ENCODE measurements at regions not wholly inside any gene's neighbourhood (a gene's known extent, or its start where the extent isn't known, plus 50 kb on each side); places are given as distances from the start of the nearest gene placed in this dataset.

DNA sequence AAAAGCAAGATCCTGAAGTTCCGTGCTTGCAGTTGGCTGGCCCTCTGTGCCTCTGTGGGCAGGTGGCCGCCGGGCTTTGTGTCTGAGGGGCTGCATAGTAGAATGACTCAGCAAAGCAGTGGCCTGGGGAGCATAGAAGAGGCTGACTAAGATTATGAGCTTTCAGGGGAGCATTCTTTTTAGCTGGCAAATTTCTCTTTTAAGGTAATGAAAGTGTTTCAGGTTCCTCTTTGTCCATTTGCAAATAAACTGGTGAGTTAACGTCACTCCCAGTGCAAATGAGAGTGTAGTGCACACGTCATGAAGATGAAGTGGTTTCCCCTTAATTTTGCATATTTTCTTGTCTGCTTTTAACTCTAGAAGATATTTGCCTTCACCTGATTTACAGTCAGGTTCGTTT lies 98.6 kb downstream of the BCL2L11 start:
- no peak for DNase-seq (ENCODE audit: low read depth)

DNA sequence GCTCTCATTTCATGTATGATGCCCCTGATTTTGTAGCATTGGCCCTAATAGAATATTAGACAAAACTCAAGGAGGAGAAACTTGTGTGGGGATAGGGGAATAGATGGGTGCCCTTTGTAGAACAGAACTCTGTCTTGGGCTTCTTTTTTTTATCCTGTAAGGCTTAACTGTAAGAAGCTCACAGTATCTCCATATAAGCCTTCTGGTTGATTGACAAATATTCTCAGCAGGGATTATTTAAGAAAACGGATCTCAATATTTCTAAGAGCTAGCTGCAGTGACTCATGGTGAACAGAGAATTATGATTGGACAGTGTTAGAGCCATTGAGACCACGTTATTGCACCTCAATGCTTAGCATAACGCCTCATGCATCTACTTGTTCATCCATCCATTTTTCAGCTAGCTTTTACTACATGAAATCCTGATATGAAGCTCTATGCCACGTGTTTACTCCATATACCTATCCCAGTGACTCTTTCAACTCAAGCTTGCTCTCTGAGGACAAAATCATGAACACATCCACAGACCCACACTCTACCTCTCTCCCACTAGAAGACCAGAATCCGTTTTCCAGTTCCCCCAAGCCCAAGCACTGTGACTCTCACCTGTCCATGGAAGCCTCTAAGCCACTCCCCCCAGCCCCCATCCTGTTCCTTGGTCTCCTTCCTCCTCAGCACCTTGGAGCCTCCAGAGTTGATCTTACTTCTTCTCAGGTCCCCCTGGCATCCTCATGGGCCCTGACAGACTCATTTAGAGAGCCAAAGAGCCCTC lies 99.2 kb downstream of the BCL2L11 start:
- no peak for DNase-seq (ENCODE audit: low read depth)

GRCh38 chr2:111220962-111221361 lies 100.2 kb downstream of the BCL2L11 start:
- DNase-seq (ENCODE audit: low read depth) = no peak

DNA sequence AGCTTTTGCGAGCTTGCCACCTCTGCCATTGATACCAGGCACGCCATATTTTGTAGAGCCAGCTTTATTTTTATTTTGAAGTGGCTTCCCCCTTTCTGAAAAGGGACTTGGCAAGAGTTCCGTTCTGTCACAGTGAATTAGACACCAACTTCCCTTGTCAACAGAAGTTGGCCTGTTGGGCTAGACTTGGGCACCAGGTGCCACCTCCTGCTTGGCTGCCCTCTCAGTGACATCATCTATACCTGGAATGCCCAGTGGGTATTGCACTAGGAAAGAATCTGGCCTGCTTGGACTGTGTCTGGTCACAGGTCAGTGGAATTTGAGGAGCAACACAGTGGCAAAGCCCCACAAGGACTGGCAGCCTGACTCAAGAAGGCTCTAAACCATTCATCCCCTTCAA lies 101.0 kb downstream of the BCL2L11 start:
- DNase-seq (ENCODE audit: low read depth) = no peak

DNA sequence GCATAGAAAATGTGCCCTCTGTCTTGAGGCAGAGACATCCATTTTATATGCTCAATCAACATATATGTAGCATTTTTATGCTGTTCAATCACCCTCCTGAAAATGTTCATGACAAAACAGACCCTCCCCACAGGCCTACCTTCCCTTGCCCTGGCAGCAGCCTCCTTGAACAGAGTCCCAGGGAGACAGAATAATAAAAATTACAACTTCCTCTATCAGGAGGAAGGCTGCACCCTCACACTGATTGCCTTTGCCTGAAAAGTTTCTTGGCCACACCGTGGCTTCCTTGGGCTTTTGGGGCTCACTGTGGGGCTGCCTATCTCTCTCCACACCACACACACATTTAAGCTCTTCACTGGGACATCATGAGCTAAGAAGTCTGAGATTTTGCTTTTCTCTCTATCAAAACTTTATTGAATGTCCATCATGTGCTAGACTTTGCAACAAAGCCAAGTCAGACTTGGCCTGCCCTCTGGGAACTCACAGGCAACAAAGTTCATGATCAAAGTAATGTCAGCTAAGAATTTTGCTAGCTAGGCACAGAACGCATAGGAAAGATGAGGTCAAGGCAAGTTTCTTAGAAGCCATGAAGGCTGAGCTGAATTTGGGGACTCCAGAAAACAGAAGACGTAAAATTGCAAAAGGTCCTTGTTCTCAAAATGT lies 101.6 kb downstream of the BCL2L11 start:
- no peak for DNase-seq (ENCODE audit: low read depth)

GRCh38 chr2:111225856-111226255 lies 105.1 kb downstream of the BCL2L11 start:
- no peak for DNase-seq (ENCODE audit: low read depth)

DNA sequence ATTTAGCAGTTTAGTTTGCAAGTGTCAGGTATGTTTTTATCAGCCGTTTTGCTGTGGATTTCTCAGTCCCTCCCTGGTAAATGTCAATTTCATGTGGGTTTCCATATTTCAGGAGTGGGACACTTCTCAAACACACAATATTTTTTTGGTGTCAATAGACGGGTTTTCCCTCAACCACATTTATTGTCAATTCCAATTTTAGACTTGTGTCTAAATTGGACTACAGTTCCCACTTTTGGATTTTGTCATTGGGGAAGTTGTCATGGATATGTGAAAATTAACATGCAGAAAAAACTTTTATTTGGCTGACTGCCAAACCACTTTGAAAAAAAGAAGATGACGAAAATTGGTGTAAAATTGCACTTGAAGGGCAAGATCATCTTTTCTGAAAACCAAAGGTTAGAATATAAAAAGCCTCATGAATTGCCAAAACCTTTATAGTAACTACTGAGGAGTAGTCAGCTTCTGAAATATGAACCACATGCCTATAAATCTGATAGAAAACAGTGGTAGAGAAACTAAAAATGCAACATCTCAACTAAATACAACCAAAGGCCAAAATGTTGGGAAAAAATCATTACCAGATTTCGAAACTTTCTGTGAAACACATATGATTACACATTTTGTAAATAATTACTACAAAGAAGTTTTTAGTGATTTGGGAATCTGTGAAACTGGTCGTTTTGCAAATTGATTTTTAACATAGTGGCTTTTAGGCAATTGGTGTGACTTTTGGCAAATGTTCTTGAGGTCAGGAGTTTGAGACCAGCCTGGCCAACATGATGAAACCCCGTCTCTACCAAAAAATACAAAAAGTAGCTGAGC lies 106.4 kb downstream of the BCL2L11 start:
- no peak for DNase-seq (ENCODE audit: low read depth)

DNA sequence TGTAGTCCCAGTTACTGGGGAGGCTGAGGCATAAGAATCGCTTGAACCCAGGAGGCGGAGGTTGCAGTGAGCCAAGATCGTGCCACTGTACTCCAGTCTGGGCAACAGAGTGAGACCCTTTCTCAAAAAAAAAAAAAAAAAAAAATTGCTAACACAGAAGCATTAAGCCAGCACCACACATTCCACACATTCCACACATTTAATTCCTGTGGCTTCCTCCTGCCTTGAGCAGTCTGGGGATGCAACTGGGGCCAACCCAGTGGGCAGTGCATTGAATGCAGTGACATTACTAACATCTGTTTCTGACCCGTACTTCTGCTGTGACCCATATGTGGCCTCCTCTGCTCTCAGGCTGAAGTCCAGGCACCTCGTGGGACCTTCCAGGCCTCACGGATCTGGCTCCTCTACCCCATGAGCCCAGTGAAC lies 107.0 kb downstream of the BCL2L11 start:
- no peak for DNase-seq (ENCODE audit: low read depth)

DNA sequence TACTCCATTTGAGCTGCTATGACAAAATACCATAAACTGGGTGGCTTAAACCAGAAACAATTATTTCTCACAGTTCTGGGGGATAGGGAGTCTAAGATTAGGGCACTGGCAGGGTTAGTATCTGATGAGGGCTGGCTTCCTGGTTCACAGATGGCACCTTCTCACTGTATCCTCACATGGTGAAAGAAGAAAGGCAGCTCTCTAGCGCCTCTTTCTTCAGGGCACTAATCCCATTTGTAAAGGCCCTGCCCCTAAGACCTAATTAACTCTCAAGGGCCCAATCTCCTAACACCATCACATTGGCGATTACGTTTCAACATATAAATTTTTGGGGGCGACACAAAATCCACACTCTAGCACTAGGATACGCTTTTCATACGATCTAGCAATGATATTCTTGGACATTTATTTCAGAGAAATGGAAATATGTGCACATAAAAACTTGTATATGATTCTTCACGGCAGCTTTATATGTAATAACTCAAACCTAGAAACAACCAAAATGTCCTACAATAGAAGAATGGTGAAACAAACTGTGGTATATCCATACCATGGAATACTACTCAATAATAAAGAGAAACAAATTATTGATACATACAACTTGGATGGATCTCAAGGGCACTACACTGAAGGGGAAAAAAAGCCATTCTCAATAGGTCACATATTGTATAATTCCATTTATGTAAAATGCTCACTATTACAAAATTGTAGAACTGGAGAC lies 111.0 kb downstream of the BCL2L11 start:
- no peak for DNase-seq (ENCODE audit: low read depth)

DNA sequence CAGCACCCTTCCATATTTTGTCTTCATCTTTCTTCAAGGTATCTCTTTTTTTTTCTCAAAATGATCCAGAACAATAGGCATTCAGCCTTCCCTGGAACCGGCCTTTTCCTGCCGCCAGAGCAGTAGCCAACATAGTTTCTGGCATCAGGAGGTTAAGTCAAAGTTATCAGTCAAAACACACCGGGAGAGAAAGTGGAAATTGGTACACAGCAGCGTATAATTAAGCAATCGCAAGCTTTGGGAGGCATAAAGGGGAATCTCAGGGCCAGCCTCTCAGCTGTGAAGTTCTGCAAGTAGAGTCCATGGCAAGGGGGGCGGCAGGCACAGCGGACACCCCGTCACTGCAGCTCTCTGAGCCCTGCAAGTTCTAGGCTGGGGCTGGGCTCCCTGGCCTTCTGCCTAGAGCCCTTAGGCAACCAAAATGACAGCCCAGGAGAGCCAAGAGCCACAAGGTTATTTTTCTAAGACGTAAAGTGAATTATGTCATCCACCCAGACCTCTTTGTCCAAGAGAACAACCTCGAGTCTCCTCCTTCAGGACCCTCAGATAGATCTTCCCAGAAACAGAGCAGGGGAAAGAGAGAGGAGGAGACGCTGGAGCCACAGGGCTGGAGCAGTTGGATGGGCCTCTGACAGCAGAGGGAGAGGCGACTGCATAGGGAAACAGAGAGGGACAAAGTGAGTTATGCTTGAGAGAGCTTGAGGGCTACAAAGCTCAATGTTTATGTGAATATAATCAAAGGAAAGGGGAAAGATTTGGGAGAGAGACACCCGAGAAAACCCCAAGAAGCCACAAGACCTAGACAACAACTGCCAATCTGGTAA lies 114.7 kb downstream of the BCL2L11 start:
- no peak for DNase-seq (ENCODE audit: low read depth)

DNA sequence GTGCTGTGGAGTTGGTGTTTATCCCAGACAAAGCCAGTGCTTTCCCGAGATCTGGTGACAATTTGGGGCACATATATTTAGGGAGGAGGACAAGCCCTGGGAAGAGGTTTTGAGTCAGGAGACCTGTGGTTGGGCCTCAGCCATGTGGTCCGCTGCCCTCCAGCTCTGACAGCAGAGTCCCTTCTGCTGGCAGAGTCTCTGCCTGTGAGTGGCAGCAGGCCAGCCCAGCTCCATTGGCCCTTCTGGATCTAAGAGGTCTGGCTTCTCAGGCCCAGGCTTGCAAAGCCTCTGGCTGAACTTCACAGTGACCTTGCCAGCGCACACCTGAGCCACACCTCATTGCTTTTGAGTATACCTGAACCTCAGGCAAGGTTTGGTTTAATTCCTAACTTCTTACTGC lies 115.3 kb downstream of the BCL2L11 start:
- no peak for DNase-seq (ENCODE audit: low read depth)

GRCh38 chr2:111238296-111238695 lies 117.6 kb downstream of the BCL2L11 start:
- DNase-seq (ENCODE audit: low read depth) = no peak

GRCh38 chr2:111239107-111239506 lies 118.4 kb downstream of the BCL2L11 start:
- no peak for DNase-seq (ENCODE audit: low read depth)

DNA sequence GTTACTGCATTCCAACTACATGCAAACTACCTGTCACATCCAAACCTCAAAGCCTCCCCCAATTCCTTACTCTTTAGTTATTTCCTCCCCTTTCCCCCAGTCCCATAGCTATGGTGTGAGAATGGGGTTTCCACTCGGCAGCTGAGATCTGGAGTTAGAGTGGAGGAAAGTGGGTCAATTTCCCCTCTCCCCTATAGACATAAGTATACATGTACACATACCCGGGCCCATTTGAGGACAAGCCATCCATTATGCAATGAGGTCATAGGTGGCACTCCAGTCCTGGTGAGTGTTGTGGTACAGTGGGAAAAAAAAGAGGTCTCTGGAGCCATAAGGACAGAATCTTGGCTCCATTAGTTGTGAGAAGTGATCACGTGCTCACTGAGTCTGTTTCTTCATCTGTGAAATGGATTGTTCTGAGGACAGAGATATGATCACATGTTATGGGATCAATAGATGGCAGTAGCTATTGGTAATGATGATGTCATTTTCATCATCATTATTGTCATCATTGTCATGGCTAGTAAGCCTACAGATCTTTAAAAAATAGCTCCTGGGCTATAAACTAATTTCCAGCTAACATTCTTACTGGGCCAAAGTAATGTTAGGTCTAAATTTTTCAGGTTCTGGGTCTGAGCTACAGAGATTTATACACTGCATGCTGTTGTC lies 119.0 kb downstream of the BCL2L11 start:
- no peak for DNase-seq (ENCODE audit: low read depth)

DNA sequence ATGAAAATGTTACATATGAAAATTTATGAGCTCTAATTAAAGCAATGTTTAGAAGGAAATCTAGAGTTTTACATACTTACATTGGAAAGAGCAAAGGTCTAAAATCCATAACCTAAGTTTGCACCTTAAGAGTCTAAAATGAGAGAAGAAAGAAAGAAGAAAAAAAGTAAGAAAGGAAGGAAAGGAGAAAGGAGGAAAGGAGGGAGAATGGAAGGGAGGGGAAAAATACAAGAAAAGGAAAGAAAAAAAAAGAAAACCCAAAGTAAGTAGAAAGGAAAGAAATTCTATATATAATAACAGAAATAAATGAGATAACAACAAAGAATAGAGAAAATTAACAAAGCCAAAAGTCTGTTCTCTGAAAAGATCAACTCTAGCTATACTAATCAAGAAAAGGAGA lies 122.6 kb downstream of the BCL2L11 start:
- no peak for DNase-seq (ENCODE audit: low read depth)

DNA sequence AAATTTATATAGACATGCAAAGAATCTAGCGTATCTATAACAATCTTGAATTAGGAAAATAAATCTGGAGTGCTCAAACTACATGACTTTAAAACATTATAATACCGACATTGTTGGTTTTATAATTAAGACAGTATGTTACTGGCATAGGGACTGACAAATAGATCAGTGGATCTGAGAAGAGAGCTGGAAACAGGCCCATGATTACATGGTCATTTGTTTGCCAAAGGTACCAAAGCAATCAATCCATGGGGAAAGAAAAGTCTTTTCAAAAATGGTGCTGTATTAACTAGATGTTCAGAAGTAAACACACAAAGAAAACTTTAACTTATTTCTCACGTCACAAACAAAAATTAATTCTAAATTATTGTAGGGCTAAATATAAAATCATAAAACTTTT lies 124.2 kb downstream of the BCL2L11 start:
- DNase-seq (ENCODE audit: low read depth) = no peak

- DNase-seq (ENCODE audit: low read depth) = no peak
Observed at GRCh38 chr2:111246620-111247061, 125.9 kb downstream of the BCL2L11 start.

DNA sequence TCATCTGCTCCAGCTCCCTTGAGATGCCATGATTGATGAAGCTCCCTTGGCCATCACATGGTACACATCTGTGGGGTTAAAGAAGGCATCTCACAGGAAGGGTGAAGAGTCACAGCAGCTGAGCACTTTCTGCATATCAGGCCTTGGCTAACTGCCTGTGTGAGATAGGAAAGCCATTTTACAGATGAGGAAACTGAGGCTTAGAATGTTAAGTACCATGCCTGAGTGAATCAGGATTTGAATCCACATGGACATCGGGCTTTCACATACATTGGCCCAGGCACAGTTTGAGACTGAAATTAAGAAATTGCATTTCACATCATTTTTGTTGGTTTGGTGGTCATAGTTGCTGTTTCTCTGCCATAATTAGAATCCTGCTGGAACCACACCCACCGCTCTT lies 126.8 kb downstream of the BCL2L11 start:
- DNase-seq (ENCODE audit: low read depth) = no peak

GRCh38 chr2:111249806-111250205 lies 129.1 kb downstream of the BCL2L11 start:
- no peak for DNase-seq (ENCODE audit: low read depth)

GRCh38 chr2:111250448-111251030 lies 129.8 kb downstream of the BCL2L11 start:
- DNase-seq (ENCODE audit: low read depth) = no peak

Data from T follicular helper cell (primary cell).